ENCODE measurements at regions not wholly inside any gene's neighbourhood (a gene's known extent, or its start where the extent isn't known, plus 50 kb on each side); places are given as distances from the start of the nearest gene placed in this dataset.

DNA sequence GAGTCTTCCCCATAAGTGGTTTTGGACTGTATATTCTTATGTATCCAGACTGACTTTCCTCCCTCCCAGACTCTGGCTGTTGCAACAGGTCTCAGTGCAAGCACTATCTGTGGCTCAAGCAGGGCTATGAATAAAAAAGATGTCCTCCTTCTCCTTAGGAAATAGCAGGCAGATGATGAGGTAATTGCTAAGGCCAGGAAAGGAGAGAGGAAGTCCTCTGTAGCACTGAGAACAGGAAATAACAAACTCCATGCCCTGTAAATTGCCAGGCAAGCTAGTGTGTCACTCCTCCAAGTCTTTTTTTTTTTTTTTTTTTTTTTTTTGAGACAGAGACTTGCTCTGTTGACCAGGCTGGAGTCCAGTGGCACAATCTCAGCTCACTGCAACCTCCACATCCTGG is 900.1 kb downstream of the TYW1 start:
- DNase-seq = no peak
- TF ChIP-seq, protein P1, sequence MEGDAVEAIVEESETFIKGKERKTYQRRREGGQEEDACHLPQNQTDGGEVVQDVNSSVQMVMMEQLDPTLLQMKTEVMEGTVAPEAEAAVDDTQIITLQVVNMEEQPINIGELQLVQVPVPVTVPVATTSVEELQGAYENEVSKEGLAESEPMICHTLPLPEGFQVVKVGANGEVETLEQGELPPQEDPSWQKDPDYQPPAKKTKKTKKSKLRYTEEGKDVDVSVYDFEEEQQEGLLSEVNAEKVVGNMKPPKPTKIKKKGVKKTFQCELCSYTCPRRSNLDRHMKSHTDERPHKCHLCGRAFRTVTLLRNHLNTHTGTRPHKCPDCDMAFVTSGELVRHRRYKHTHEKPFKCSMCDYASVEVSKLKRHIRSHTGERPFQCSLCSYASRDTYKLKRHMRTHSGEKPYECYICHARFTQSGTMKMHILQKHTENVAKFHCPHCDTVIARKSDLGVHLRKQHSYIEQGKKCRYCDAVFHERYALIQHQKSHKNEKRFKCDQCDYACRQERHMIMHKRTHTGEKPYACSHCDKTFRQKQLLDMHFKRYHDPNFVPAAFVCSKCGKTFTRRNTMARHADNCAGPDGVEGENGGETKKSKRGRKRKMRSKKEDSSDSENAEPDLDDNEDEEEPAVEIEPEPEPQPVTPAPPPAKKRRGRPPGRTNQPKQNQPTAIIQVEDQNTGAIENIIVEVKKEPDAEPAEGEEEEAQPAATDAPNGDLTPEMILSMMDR (IDR thresholded peaks at IDR 0.05) = no peak
- Histone ChIP-seq H3K36me3 (no peaks in the 10 kb centered on the region), H3K27ac (no peak overlapping the region), H3K27me3 (no peaks in the 10 kb centered on the region), H3K4me3 (no peak overlapping the region), H3K4me1 (no peaks in the 10 kb centered on the region), H3K9me3 (peaks cover 0 to 4% (median 0%) of the 10 kb centered on the region in 3 donors)
- intact Hi-C loops (cut with DNase I; ENCODE audit: low total_unique reads) = no loop called here

GRCh38 chr7:67900456-67900855 is 903.8 kb downstream of the TYW1 start:
- Histone ChIP-seq H3K4me3 (no peak overlapping the region), H3K9me3 (no peaks in the 10 kb centered on the region)
- TF ChIP-seq, protein P1 (IDR thresholded peaks at IDR 0.05) = no peak

GRCh38 chr7:67901808-67902480 is 905.3 kb downstream of the TYW1 start:
- H3K4me3 ChIP-seq = no peak overlapping the region
- intact Hi-C loops (cut with DNase I; ENCODE audit: low total_unique reads) = no loop called here
- no peak overlapping the region for H3K27ac ChIP-seq
- no peaks in the 10 kb centered on the region for H3K9me3 ChIP-seq
- no peak for DNase-seq
- H3K36me3 ChIP-seq = no peaks in the 10 kb centered on the region
- no peaks in the 10 kb centered on the region for H3K4me1 ChIP-seq
- no peaks in the 10 kb centered on the region for H3K27me3 ChIP-seq
- TF ChIP-seq, protein P1 (IDR thresholded peaks at IDR 0.05) = no peak

More at GRCh38 chr7:67900456-67900855, 903.8 kb downstream of the TYW1 start:
- H3K27ac ChIP-seq = no peak overlapping the region
- intact Hi-C loops (cut with DNase I; ENCODE audit: low total_unique reads) = no loop called here
- DNase-seq = no peak
- no peaks in the 10 kb centered on the region for H3K4me1 ChIP-seq
- H3K36me3 ChIP-seq = no peaks in the 10 kb centered on the region
- H3K27me3 ChIP-seq = no peaks in the 10 kb centered on the region

GRCh38 chr7:67907792-67908191 is 911.2 kb downstream of the TYW1 start:
- no peak overlapping the region for H3K4me3 ChIP-seq
- H3K36me3 ChIP-seq = no peaks in the 10 kb centered on the region
- TF ChIP-seq, protein P1 (IDR thresholded peaks at IDR 0.05) = no peak
- no peak for DNase-seq
- no peaks in the 10 kb centered on the region for H3K27me3 ChIP-seq
- H3K9me3 ChIP-seq = no peaks in the 10 kb centered on the region
- H3K27ac ChIP-seq = no peak overlapping the region
- intact Hi-C loops (cut with DNase I; ENCODE audit: low total_unique reads) = no loop called here
- H3K4me1 ChIP-seq = no peaks in the 10 kb centered on the region

- intact Hi-C loops (cut with DNase I; ENCODE audit: low total_unique reads) = no loop called here
- no peaks in the 10 kb centered on the region for H3K4me1 ChIP-seq
- no peaks in the 10 kb centered on the region for H3K9me3 ChIP-seq
- H3K27me3 ChIP-seq = no peaks in the 10 kb centered on the region
- no peak for DNase-seq
- no peaks in the 10 kb centered on the region for H3K36me3 ChIP-seq
- H3K4me3 ChIP-seq = no peak overlapping the region
- TF ChIP-seq, protein P1 (IDR thresholded peaks at IDR 0.05) = no peak
- H3K27ac ChIP-seq = no peak overlapping the region
These were observed 915.8 kb downstream of the TYW1 start for GRCh38 chr7:67912437-67912836.
